ENCODE measurements at regions not wholly inside any gene's neighbourhood (a gene's known extent, or its start where the extent isn't known, plus 50 kb on each side); places are given as distances from the start of the nearest gene placed in this dataset.

- peaks cover 32% of the 10 kb centered on the region for H3K4me1 ChIP-seq (ENCODE audit: control insufficient read depth, low read length)
- H3K9me3 ChIP-seq (ENCODE audit: control insufficient read depth, insufficient read depth, low read length) = no peaks in the 10 kb centered on the region
- no peaks in the 10 kb centered on the region for H3F3A ChIP-seq (ENCODE audit: control insufficient read depth, insufficient read depth)
- no peaks in the 10 kb centered on the region for H3K79me2 ChIP-seq (ENCODE audit: control insufficient read depth, low read length)
- no peaks in the 10 kb centered on the region for H3K9me2 ChIP-seq (replicated peaks; ENCODE audit: control insufficient read depth, low read length)
- no peaks in the 10 kb centered on the region for H4K20me1 ChIP-seq (ENCODE audit: control insufficient read depth, insufficient read depth, low read depth, low read length)
- H3K27me3 ChIP-seq (ENCODE audit: control insufficient read depth, low read length) = no peaks in the 10 kb centered on the region
- TF ChIP-seq EZH2phosphoT487 (IDR thresholded peaks at IDR 0.05; ENCODE audit: borderline replicate concordance, low read length) (no peak), CTCF (IDR thresholded peaks at IDR 0.05; ENCODE audit: low read depth, low read length, poor library complexity, severe bottlenecking) (no peak)
- no peak overlapping the region for H3K27ac ChIP-seq (ENCODE audit: low read depth, low read length)
- no peaks in the 10 kb centered on the region for H3K36me3 ChIP-seq (ENCODE audit: control insufficient read depth, low read length)
- H3K4me2 ChIP-seq (ENCODE audit: low read length) = no peak overlapping the region
- H3K4me3 ChIP-seq (ENCODE audit: low read length) = no peak overlapping the region
Observed at GRCh38 chr15:66615846-66616245, 50.0 kb upstream of the LCTL start.

- H3K27ac ChIP-seq (ENCODE audit: low read depth, low read length) = no peak overlapping the region
- H3K4me2 ChIP-seq (ENCODE audit: low read length) = peak overlapping the region; percentile 55
- peaks cover 32% of the 10 kb centered on the region for H3K4me1 ChIP-seq (ENCODE audit: control insufficient read depth, low read length)
Observed at GRCh38 chr15:66617137-66618090, 51.6 kb upstream of the LCTL start.

GRCh38 chr15:66619152-66619903 lies 53.5 kb upstream of the LCTL start:
- Histone ChIP-seq H3F3A (ENCODE audit: control insufficient read depth, insufficient read depth) (no peaks in the 10 kb centered on the region), H3K27me3 (ENCODE audit: control insufficient read depth, low read length) (no peaks in the 10 kb centered on the region), H3K4me3 (ENCODE audit: low read length) (no peak overlapping the region), H3K4me2 (ENCODE audit: low read length) (no peak overlapping the region), H3K79me2 (ENCODE audit: control insufficient read depth, low read length) (no peaks in the 10 kb centered on the region), H3K4me1 (ENCODE audit: control insufficient read depth, low read length) (peaks cover 32% of the 10 kb centered on the region), H4K20me1 (ENCODE audit: control insufficient read depth, insufficient read depth, low read depth, low read length) (no peaks in the 10 kb centered on the region), H3K27ac (ENCODE audit: low read depth, low read length) (no peak overlapping the region), H3K36me3 (ENCODE audit: control insufficient read depth, low read length) (no peaks in the 10 kb centered on the region), H3K9me2 (replicated peaks; ENCODE audit: control insufficient read depth, low read length) (no peaks in the 10 kb centered on the region), H3K9me3 (ENCODE audit: control insufficient read depth, insufficient read depth, low read length) (no peaks in the 10 kb centered on the region)
- TF ChIP-seq EZH2phosphoT487 (IDR thresholded peaks at IDR 0.05; ENCODE audit: borderline replicate concordance, low read length) = no peak
- TF ChIP-seq CTCF (IDR thresholded peaks at IDR 0.05; ENCODE audit: low read depth, low read length, poor library complexity, severe bottlenecking) = peak; percentile 85

More at GRCh38 chr15:66617137-66618090, 51.6 kb upstream of the LCTL start:
- H3K9me2 ChIP-seq (replicated peaks; ENCODE audit: control insufficient read depth, low read length) = no peaks in the 10 kb centered on the region
- H3K4me3 ChIP-seq (ENCODE audit: low read length) = peak overlapping the region; percentile 20; the same call in 1 of the 2 replicates
- H3K79me2 ChIP-seq (ENCODE audit: control insufficient read depth, low read length) = no peaks in the 10 kb centered on the region
- H4K20me1 ChIP-seq (ENCODE audit: control insufficient read depth, insufficient read depth, low read depth, low read length) = no peaks in the 10 kb centered on the region
- H3K36me3 ChIP-seq (ENCODE audit: control insufficient read depth, low read length) = no peaks in the 10 kb centered on the region
- no peaks in the 10 kb centered on the region for H3K27me3 ChIP-seq (ENCODE audit: control insufficient read depth, low read length)
- no peaks in the 10 kb centered on the region for H3K9me3 ChIP-seq (ENCODE audit: control insufficient read depth, insufficient read depth, low read length)
- TF ChIP-seq EZH2phosphoT487 (IDR thresholded peaks at IDR 0.05; ENCODE audit: borderline replicate concordance, low read length) = no peak
- no peak for TF ChIP-seq CTCF (IDR thresholded peaks at IDR 0.05; ENCODE audit: low read depth, low read length, poor library complexity, severe bottlenecking)
- H3F3A ChIP-seq (ENCODE audit: control insufficient read depth, insufficient read depth) = no peaks in the 10 kb centered on the region
